ENCODE measurements at regions not wholly inside any gene's neighbourhood (a gene's known extent, or its start where the extent isn't known, plus 50 kb on each side); places are given as distances from the start of the nearest gene placed in this dataset.

- H3K27ac Mint-ChIP-seq: no peak overlapping the region
- DNase-seq: peak; percentile 79
- H3K27ac ChIP-seq (ENCODE audit: low read depth, low read length): no peak overlapping the region
- H3K9me3 Mint-ChIP-seq: peaks cover 5% of the 10 kb centered on the region
- TF ChIP-seq, protein P1, sequence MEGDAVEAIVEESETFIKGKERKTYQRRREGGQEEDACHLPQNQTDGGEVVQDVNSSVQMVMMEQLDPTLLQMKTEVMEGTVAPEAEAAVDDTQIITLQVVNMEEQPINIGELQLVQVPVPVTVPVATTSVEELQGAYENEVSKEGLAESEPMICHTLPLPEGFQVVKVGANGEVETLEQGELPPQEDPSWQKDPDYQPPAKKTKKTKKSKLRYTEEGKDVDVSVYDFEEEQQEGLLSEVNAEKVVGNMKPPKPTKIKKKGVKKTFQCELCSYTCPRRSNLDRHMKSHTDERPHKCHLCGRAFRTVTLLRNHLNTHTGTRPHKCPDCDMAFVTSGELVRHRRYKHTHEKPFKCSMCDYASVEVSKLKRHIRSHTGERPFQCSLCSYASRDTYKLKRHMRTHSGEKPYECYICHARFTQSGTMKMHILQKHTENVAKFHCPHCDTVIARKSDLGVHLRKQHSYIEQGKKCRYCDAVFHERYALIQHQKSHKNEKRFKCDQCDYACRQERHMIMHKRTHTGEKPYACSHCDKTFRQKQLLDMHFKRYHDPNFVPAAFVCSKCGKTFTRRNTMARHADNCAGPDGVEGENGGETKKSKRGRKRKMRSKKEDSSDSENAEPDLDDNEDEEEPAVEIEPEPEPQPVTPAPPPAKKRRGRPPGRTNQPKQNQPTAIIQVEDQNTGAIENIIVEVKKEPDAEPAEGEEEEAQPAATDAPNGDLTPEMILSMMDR (conservative IDR thresholded peaks at IDR 0.05): peak; percentile 71
- no peaks in the 10 kb centered on the region for H3K36me3 Mint-ChIP-seq (ENCODE audit: low read depth)
- H3K27me3 ChIP-seq (ENCODE audit: control insufficient read depth, insufficient read depth, low read length, poor library complexity, severe bottlenecking): no peaks in the 10 kb centered on the region
- no peaks in the 10 kb centered on the region for H3K36me3 ChIP-seq (ENCODE audit: control insufficient read depth, insufficient read depth, low read length)
- H3K9ac ChIP-seq (ENCODE audit: extremely low read depth, low read length, poor library complexity, severe bottlenecking): no peak overlapping the region
- H3K4me1 ChIP-seq (ENCODE audit: control insufficient read depth, insufficient read depth, low read length): no peaks in the 10 kb centered on the region
- H3K27me3 Mint-ChIP-seq (ENCODE audit: insufficient read depth): no peaks in the 10 kb centered on the region
- H3K4me3 ChIP-seq (ENCODE audit: low read length): no peak overlapping the region
- H3K4me3 Mint-ChIP-seq: no peak overlapping the region
- H3K4me1 Mint-ChIP-seq: no peaks in the 10 kb centered on the region
- H3K9me3 ChIP-seq (ENCODE audit: control insufficient read depth, low read length): no peaks in the 10 kb centered on the region
Observed at GRCh38 chr2:104254017-104254416, 599.9 kb upstream of the POU3F3 start.

DNA sequence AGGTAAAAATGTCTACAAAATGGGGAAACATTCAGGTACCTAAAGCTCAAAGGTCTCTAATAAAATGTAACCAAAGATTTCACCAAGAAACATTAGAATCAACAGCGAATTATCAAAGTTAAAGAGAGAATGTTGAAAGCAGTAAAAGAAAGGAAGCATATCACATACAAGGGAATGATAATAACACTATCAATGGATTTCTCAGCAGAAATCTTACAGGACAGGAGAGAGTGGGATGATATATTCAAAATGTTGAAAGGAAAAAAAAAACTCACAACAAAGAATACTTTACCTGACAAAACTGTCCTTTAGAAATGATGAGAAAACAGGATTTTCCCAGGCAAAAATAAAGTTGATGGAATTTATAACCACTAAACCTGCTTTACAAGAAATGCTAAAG is 591.2 kb upstream of the POU3F3 start:
- peaks cover 42% of the 10 kb centered on the region for H3K9me3 Mint-ChIP-seq

DNA sequence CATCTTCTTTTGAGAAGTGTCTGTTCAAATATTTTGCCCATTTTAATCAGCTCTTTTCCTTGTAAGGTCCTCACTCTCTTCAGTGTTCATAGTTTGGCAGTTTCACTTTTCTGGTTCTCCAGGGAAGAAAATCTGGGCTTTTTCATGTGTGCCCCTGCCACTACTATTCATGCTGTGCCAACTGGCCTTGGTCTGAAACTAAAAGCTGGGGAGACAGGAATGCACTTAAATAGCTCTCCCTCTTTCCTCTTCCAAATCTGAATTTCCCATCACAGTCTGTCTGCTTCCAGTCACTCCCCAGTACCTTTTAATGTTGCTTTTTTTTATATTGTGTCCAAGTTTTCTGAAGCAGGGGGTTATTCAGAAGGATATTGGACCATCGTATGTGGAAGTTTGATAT is 574.3 kb upstream of the POU3F3 start:
- Mint-ChIP-seq H3K4me3 (no peak overlapping the region), H3K4me1 (no peaks in the 10 kb centered on the region), H3K36me3 (ENCODE audit: low read depth) (no peaks in the 10 kb centered on the region), H3K9me3 (no peaks in the 10 kb centered on the region), H3K27ac (no peak overlapping the region), H3K27me3 (ENCODE audit: insufficient read depth) (no peaks in the 10 kb centered on the region)
- no CpG with 5 or more reads among the region's 1 CpG for WGBS, 2 experiments (ENCODE audit: insufficient coverage in 1 of 2, insufficient read length in 1 of 2)
- Histone ChIP-seq H3K36me3 (ENCODE audit: control insufficient read depth, insufficient read depth, low read length) (no peaks in the 10 kb centered on the region), H3K9ac (ENCODE audit: extremely low read depth, low read length, poor library complexity, severe bottlenecking) (no peak overlapping the region), H3K4me1 (ENCODE audit: control insufficient read depth, insufficient read depth, low read length) (no peaks in the 10 kb centered on the region), H3K27me3 (ENCODE audit: control insufficient read depth, insufficient read depth, low read length, poor library complexity, severe bottlenecking) (no peaks in the 10 kb centered on the region), H3K4me3 (ENCODE audit: low read length) (no peak overlapping the region), H3K9me3 (ENCODE audit: control insufficient read depth, low read length) (no peaks in the 10 kb centered on the region), H3K27ac (ENCODE audit: low read depth, low read length) (no peak overlapping the region)
- TF ChIP-seq, protein P1 (conservative IDR thresholded peaks at IDR 0.05): no peak
- no peak for DNase-seq

More for the DNA sequence above, 591.2 kb upstream of the POU3F3 start:
- no peak overlapping the region for H3K9ac ChIP-seq (ENCODE audit: extremely low read depth, low read length, poor library complexity, severe bottlenecking)
- no peaks in the 10 kb centered on the region for H3K27me3 ChIP-seq (ENCODE audit: control insufficient read depth, insufficient read depth, low read length, poor library complexity, severe bottlenecking)
- TF ChIP-seq, protein P1 (conservative IDR thresholded peaks at IDR 0.05): no peak
- peaks cover 16% of the 10 kb centered on the region for H3K9me3 ChIP-seq (ENCODE audit: control insufficient read depth, low read length)
- 100% methylated on average over 1 of the region's 1 CpG for WGBS, 2 experiments (ENCODE audit: insufficient coverage in 1 of 2, insufficient read length in 1 of 2)
- H3K27ac ChIP-seq (ENCODE audit: low read depth, low read length): no peak overlapping the region
- H3K4me1 Mint-ChIP-seq: no peaks in the 10 kb centered on the region
- peaks cover 2% of the 10 kb centered on the region for H3K36me3 Mint-ChIP-seq (ENCODE audit: low read depth)
- no peak overlapping the region for H3K4me3 Mint-ChIP-seq
- no peak overlapping the region for H3K4me3 ChIP-seq (ENCODE audit: low read length)
- DNase-seq: no peak
- no peaks in the 10 kb centered on the region for H3K27me3 Mint-ChIP-seq (ENCODE audit: insufficient read depth)
- no peak overlapping the region for H3K27ac Mint-ChIP-seq
- H3K4me1 ChIP-seq (ENCODE audit: control insufficient read depth, insufficient read depth, low read length): no peaks in the 10 kb centered on the region
- no peaks in the 10 kb centered on the region for H3K36me3 ChIP-seq (ENCODE audit: control insufficient read depth, insufficient read depth, low read length)
